Activated CD8-positive, alpha-beta memory T cell treated with anti-CD3 and anti-CD28 coated beads for 1 hour (primary cell): ENCODE measurements at regions not wholly inside any gene's neighbourhood (a gene's known extent, or its start where the extent isn't known, plus 50 kb on each side); places are given as distances from the start of the nearest gene placed in this dataset.

Experiments used
- DNase-seq, 2 donors: peaks; one replicate each; pipeline ENCODE4 v3.0.0-alpha.2; 2020; ENCODE audit warnings: low read depth in 1 of 2; ENCODE audit errors: extremely low read depth in 1 of 2

DNA sequence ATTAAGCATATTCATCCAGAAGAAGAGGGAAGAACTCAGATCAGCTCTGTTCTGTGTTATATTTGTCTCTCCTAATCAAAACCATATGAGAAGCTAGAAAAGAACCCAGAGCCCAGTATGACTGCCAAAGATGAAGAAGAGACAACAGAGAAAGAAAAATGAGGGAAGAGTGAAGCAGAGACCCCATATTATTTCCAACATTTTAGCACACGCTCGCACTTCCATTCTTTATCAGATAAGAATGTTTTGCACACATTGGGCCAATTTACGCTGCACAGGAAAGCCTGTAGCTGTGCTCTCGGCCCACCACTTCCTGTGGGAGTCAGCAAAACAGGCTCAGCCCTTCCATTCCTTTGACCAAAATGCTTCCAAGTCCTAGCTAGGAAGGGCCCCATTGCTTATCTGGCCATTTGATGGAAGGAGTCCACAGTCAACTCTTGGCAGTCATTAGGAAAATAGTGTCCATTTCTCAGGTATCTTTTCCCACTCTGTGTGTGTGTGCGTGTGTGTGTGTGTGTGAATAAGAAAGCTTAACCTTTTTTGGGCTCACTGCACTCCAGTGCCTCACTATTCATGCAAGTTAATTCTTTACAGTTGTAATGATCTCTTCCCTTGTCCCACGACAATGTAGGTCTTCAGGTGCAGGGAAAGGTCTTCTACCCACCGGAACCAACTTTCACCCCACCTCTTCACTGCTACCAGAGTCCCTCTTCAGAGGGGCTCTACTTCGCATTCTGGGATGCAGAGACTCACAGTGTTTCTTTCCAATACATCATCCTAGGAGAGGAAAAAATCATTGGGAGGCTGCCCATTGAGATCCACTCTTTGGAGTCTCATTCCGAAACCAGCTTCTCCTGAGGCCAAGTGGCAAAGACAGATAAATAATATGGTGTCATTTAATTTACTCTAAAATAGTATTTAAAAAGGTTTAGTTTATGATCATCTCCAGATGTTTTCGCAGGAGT, 237.5 kb downstream of the COG6 start:
- no peak for DNase-seq

DNA sequence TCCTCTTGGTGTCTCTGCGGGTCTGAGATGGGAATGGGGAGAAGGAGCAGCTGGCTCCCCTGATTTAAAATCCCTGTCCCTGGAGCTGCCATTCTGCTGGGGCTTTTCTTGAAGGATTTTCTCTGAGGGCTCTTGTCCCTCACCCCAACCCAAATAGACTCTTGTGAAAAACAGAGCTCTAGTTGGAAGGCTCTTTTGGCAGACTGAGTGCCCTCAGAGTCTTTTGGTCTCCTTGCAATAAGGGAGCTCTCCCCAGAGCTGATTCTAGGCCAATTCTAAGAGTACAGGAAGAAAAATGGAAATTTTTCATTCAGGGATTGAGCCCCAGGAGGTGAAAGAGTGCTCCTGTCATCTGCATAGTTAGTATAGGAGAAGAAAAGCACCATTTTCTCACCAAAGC, 238.3 kb downstream of the COG6 start:
- no peak for DNase-seq

DNA sequence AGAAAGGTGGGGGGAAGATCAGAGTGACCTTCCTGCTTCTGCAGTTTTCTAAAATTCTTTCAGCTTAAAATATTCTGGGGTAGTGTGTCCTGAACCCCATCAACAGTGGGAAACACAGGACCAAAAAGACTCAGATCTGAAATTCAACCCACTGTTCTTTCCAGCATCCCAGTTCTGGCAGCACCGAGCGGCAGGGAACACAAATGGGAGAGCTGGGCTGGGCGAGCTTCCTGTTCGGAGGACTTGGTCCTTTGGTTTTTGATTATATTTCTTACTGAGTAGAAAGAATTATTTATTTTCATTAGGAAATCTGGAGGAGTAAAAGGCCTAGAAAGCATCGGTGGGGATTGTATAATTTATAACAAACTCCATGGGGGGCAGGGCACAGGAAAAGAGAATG, 239.1 kb downstream of the COG6 start:
- DNase-seq = no peak

DNA sequence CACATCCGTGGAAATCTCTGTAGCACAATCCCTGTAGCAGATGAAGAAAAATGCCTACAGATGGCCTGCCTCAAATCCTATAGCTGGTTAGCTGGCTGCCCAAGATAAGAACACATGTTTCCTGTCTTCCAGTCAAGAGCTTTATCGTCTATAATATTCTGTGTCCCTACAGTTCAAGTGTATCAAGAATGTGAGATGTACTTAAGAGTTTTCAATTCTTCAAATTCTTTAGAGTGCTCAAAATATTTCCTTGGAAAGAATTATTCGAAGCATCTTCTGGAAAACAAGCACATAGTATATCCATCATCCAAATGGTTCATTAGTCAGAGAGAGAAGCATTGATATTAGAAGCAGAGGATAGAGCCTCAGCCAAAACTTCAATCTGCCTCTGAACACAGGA, 239.8 kb downstream of the COG6 start:
- no peak for DNase-seq

DNA sequence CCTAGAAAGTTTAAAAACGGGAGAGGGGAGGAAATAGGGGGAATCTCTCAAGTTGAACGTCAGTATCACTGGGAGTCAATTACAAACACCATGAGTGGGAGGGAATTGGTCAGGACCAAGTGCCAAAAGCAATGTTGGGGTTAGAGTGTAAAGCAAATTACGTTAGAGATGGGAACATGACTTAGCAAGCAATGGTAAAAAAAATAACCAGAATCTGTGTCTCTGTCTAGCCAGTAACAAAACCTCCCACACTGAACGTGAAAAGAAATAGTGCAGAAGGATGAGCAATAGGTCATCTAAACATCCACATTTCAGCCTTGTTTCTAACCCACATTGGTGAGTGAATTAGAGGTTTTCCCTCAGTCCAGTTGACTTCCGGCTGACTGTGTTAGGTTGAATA, 242.2 kb downstream of the COG6 start:
- no peak for DNase-seq

DNA sequence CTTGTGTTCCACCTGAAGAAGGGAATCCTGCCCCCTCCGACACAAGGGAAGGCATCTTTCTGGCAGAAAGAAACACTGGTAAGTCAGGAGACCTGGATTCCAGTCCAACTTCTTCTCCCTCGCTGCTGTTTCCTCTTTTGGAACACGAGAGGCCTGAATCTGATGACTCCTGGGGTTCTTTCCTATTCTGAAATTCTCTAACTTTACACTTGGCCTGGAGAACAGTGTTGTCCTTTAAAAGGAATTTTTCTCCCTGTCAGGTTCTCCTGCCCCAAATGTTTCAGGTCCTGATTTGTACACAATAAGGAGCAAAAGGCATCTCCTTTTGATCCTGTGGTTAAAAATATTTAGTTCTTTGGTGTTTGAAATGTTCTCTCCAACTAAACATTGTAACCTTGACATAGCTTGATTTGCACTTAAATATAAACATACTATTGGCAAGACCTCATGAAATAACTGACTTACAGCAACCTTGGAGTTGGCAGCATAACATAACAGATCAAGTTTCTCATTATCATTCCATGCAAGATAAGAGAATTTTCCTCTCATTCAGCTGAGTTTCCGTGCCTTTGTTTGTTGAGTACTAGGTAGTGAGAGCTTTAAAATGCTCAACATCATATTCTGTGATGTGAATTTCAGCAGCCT, 244.8 kb downstream of the COG6 start:
- DNase-seq = no peak

DNA sequence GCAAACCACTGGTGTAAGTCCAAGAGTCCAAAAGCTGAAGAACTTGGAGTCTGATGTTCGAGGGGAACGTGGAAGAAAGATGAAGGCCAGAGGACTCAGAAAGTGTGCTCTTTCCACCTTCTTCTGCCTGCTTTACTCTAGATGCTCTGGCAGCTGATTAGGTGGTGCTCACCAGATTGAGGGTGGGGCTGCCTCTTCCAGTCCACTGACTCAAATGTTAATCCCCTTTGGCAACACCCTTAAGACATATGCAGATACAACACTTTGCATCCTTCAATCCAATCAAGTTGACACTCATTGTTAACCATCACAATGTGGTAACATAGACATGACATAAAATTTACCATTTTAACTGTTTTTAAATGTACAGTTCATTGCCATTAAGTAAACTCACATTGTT, 249.5 kb downstream of the COG6 start:
- no peak for DNase-seq

DNA sequence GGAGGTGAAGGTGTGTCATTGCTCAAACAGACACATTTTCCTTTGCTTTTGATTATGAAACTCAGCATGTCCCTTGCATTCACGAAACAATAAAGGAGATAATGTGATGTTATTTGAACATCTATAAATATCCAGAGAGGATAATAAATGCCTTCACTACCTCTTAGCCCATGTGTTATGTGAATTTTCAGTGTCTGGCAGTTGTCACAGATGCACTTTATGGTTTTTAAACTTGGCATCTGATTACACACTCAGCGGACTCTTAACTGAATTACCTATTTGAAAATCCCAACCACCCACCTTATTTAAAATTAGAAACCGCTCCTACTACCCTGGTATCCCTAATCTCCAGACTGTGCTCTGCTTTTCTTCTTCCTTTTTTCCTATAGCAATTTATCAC, 254.2 kb downstream of the COG6 start:
- DNase-seq = no peak

DNA sequence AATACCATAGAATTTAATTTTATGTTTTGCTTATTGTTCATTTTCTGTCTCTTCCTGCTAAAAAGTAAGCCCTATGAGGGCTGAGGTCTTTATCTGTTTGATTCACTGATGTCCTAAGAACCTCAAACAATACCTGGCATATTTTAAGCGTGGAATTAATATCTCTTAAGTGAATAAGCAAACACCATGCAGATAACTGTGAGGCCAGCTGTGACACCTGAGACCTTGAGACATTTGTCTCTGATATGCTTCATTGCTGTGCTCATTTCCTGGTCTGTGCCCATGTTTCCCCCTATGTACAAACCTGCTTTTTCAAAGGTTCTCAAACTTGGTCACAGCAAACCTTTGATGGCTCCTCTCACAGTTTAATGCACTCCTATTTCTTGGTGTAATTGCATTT, 254.6 kb downstream of the COG6 start:
- no peak for DNase-seq

DNA sequence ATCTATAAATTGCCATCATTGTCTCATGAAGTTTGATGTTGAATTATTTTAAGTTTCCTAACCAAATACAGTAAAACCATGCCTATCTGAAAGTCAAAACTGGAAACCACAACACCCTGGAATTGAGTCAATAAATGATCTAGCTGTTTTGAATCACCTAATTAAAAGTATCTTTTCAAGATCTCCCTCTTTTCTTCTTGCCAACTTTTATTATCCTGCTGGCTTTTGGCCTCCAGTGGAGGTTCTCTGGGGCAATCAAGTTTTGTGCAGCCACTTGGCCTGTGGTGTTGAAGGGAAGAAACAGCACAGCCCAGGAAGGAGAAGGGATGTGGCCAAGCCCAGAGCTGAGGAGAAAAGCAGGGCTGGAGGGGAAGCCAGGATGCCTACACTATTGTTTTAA, 255.4 kb downstream of the COG6 start:
- DNase-seq = no peak

DNA sequence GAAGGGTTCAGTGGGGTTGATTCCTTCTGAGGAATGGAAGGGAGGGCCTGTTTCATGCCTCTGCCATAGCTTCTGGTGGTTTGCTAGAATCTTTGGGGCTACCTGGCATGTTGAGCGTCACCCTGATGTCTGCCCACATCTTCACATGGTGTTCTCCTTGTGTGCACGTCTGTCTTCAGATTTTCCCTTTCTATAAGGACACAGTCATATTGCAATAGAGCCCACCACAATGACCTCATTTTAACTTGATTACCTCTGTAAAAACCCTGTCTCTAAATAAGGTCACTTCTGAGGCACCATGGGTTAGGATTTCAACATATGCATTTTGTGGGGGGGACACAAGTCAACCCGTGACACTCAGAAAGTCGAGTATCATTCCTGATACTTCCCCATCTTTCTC, 257.9 kb downstream of the COG6 start:
- no peak for DNase-seq

DNA sequence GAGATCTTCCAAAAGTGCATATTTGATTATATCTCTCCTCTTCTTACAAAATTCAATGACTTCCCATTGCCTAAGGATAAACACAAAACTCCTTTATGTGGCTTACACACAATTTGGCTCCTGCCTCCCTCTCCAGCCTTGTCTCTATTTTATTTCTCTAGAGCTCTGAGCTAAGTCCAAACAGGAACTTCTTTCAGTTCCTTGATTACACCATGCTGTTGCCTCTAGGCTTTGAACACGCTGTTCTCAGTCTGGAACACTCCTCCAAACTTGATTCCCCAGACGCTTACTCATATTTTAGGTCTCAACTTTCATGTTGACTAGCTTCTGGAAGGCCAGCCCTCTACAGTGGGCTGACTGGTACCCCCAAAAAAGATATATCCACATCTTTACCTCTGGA, 258.5 kb downstream of the COG6 start:
- no peak for DNase-seq

DNA sequence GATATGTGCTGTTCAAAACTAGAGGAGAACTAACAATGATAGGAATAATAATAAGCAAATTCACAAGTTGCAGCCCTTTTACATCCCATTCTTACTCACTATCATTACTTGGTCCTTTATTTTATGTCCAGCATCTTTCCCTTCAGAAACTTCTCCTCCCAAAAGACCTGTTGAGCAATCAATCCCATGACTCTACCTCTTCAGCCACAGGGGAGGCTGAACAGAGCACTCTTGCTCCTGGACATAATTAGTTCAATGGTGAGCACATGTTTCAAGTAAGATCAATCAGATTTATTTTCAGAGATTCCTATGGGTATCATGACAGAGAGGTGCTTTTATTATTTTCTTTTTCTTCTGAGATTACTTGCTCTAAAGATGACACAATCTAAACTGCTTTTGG, 260.0 kb downstream of the COG6 start:
- DNase-seq = no peak

DNA sequence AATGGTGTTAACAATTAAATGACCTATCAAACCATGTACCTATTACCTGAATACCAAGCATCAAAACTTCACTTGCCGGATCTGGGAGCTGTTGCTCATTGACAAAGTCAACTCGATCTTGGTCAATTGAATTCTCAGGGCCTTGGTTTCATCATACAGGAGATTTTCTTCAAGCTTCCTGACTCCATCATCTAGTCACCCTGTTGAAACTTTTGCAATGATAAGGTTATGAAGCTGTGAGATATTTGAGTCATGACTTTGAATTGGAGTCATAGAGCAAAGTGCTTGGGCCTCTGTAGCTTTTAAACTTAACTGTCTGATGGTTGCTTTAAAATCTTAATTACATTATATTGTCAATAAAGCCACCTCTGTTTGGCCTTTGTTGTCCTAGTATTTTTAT, 260.9 kb downstream of the COG6 start:
- DNase-seq = no peak

DNA sequence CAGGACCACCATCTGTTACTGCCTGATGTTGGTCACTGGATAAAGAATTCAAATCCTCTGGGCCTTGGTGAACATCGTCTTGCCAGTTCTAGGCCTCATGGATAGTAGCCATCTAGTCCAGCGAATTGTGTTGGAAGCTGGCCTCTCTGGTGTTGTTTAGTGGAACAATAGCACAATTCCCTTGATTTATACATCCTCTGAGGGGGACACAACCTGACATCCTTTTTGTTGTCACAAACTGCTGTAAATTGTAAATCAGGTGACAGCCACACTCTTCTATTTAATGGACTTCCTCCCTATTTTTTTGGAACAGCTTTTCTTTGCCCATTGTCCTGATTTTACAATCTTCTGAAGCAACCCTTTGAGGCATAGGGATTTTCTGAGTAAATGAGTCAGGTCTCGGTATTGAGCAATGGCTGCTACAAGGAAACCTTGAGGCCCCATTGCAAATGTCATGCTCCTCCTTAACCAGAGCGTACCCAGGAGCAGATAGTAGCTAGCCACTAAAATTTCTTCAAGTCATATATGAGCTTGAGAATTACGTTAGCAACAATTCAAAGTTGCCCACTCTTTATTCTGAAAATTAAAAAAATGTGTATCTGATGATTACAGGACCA, 263.3 kb downstream of the COG6 start:
- no peak for DNase-seq

DNA sequence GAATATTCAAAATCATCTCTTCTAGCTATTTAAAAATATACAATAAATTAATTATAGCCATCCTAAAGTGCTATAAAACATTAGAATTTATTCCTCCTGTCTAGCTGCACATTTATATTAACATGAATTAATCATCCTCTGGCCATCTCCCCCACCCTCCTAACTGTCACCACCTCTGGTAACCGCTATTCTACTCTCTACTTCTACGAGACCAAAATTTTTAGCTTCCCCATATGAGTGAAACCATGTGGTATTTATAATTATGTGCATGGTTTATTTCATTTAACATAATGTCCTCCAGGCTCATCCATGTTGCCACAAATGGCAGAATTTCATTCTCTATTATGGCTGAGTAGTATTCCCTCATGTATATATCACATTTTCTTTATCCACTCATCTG, 265.2 kb downstream of the COG6 start:
- DNase-seq = no peak

DNA sequence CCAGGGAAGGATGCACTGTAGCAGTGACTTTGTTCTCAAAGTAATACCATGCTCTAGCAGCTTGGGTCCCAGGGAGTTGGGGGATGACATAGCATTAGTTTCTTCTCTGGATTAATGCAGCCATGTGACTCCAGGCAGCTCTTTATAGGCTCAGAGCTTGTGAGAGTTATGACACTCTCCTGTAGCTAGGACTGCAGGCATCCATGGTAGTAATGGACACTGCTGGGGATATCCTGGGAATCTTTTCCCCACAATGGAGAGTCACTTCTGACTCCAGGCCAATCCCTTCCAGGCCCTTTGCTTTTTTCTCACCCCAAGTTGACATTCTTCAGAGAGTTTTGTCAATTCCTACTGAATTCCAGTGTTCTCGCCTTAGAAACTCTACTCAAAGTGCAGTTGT, 270.9 kb downstream of the COG6 start:
- no peak for DNase-seq

DNA sequence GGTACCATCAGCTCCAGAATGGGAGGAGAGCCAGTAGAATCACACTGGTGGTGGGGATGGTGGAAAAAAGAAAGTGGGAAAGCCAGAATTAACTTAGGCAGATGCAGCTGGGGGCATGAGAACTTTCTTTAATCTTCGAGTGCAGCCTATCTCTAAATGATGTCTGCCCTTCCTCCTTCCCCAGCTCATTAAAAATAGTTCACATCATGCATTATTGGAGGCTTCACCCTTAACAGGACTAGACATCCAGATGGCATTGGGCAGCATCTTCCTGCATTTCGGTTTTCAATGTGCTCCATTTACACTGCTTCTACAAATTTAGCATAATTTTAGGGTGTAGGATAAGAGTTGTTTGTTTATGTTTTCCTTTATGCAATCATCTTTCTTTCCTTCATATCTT, 272.8 kb downstream of the COG6 start:
- no peak for DNase-seq

DNA sequence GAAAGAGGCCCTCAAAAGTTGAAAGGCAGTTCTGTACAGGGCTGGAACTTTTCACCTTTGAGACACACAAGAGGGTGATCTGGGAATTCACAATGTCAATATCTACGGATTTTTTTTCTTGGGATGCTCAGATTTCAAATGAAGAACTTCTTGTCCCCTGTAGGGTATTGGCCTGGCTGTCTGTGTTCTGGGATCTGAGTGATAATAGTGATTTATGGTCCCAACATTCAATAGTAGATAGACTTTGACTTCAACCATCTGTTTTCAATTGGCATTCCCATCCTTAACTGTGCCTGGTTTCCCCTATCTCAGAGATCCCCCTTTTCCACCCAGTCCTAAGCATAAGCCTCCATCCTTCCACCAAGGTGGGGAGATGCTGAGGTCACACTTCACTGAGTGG, 274.1 kb downstream of the COG6 start:
- DNase-seq = no peak

DNA sequence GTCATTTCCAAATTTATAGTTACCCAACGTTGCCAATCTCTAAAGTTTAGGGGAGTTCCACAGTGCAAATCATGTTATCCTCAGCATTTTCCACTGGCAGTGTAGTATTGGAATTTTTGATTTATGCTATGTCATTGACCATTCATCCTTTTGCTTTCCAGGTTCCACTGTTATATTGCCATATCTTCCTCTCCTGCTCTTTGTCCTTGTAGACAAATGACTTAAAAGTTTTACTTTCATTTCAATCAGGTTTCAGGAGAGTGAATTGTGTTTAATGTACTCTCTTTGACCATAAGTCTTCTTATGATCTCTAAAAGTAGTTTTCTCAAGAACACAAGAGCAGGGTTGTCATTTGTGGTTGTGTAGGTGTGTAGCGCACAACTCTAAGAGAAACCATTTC, 274.6 kb downstream of the COG6 start:
- no peak for DNase-seq

DNA sequence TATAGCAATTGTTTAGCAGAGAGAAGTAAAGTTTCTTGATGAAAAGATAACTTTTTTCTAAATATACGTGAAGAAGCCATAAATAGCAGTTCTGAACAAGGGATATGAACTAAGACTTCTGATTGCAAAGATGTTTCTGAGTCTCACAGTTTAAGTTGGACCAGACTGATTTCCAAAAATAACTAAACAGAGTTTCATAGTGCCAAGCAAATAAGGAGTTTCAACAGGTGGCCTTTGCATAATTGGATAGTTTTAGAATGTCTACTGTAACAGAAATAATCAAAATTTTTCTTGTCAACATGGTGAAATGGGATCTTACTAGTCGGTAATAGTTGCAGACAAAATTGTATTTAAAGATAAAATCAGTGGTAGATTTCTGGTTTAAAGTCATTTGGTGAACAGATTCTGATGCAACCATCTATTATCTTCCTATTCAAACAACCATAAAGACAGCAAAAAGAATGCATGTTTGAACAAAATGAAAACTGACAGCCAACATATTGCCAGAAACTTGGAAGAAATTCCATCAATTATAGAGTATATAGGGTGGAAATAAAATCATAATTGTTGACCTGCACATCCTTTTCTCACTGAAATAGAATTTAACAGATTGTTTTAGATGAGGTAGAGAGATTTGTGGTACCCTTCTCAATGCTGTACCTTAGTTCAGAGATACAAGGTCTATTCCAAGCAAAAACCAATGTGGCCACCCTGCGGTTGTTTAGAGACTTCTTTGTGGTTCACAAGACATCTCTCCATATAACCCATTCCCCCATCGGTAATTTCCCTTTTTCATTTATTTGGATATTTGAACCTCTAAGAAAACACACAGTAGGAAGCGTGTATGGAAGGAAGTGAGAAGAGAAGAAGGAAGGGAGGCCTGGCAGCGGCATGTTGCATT, 275.3 kb downstream of the COG6 start:
- no peak for DNase-seq
